Adrenal gland (tissue), 9 donors: ENCODE measurements at regions not wholly inside any gene's neighbourhood (a gene's known extent, or its start where the extent isn't known, plus 50 kb on each side); places are given as distances from the start of the nearest gene placed in this dataset.
"Not testable (repeated sequence)": the region's sequence is repeated elsewhere in the genome, so short reads cannot be mapped to it uniquely, and the experiment has no call there.

ENCODE experiments used
- DNase-seq, 7 donors: peaks; one replicate each; pipeline ENCODE4 v3.0.0-alpha.2; 2019 to 2020
- H3K27ac ChIP-seq, 5 donors: fragments of 200-600 bp; sonication (generic) in 4 of 5; 1 replicate in 3 of 5; 2 replicates in 2 of 5; pipeline versions ENCODE4 v1.5.1 to v1.8.0; 2016 to 2020; ENCODE audit warnings: mild to moderate bottlenecking in 1 of 5
- H3K27me3 ChIP-seq: fragments of 200-600 bp; 2 replicates; pipeline ENCODE4 v1.8.0; 2021
- H3K36me3 ChIP-seq, 2 donors: fragments of 200-600 bp; replicated peaks in 1 of 2; 1 replicate in 1 of 2; 2 replicates in 1 of 2; pipeline versions ENCODE4 v1.5.1 to v1.8.0; 2018 to 2022
- H3K4me1 ChIP-seq, 2 donors: fragments of 200-600 bp; replicated peaks in 1 of 2; 1 replicate in 1 of 2; 2 replicates in 1 of 2; pipeline versions ENCODE4 v1.5.1 to v1.8.0; 2018 to 2021
- H3K4me3 ChIP-seq, 4 donors: fragments of 200-600 bp; sonication (generic) in 3 of 4; one replicate each; pipeline ENCODE4 v1.5.1; 2016 to 2018
- H3K9me3 ChIP-seq, 3 donors: fragments of 200-600 bp; sonication (generic) in 1 of 3; replicated peaks in 1 of 3; 1 replicate in 2 of 3; 2 replicates in 1 of 3; pipeline versions ENCODE4 v1.5.1 to v1.8.0; 2016 to 2021
- POLR2A ChIP-seq, 2 donors: fragments of 450-650 bp; IDR thresholded peaks; one replicate each; pipeline ENCODE4 v1.6.1; 2017; ENCODE audit warnings: antibody characterized with exemption in 2 of 2, mild to moderate bottlenecking in 2 of 2, moderate library complexity in 1 of 2
- WGBS, 4 donors: extraction: QIAGEN DNeasy Blood & Tissue Kit in 2 of 4; methylation state at CpG; one replicate each; pipeline versions ENCODE4 v1.1.5 to v1.1.7; 2013 to 2017; 5-methylcytosine and 5-hydroxymethylcytosine counted together
- intact Hi-C, 2 donors: fragments of 100-400 bp; cut with DNase I; formaldehyde crosslinking; loops; one replicate each; pipeline versions ENCODE4 v1.14.1 to v1.15.0; 2022 to 2023
- TF ChIP-seq, protein P1 (sequence below), 6 experiments: fragments of 450-650 bp in 4 of 6; fragments of 200-600 bp in 2 of 6; sonication (generic) in 1 of 6; IDR thresholded peaks; 1 replicate in 5 of 6; 2 replicates in 1 of 6; pipeline versions ENCODE4 v1.5.1 to v1.8.0; 2016 to 2021; ENCODE audit warnings: antibody characterized with exemption in 6 of 6, mild to moderate bottlenecking in 2 of 6, moderate library complexity in 1 of 6
- donor health status: healthy with polysubstance abuse.
- donor health status: Bipolar disorder and iron deficiency.
- donor health status: DM: yes; HTN: yes; CAD: no.
- donor health status: DM: no; HTN: no; CAD: no.
- donor health status: DM: no; HTN: no; CAD: no.

- H3K4me3 ChIP-seq: no peak overlapping the region
- H3K27ac ChIP-seq: no peak overlapping the region
- no peaks in the 10 kb centered on the region for H3K27me3 ChIP-seq
- TF ChIP-seq POLR2A (IDR thresholded peaks at IDR 0.05): no peak
- TF ChIP-seq, protein P1, sequence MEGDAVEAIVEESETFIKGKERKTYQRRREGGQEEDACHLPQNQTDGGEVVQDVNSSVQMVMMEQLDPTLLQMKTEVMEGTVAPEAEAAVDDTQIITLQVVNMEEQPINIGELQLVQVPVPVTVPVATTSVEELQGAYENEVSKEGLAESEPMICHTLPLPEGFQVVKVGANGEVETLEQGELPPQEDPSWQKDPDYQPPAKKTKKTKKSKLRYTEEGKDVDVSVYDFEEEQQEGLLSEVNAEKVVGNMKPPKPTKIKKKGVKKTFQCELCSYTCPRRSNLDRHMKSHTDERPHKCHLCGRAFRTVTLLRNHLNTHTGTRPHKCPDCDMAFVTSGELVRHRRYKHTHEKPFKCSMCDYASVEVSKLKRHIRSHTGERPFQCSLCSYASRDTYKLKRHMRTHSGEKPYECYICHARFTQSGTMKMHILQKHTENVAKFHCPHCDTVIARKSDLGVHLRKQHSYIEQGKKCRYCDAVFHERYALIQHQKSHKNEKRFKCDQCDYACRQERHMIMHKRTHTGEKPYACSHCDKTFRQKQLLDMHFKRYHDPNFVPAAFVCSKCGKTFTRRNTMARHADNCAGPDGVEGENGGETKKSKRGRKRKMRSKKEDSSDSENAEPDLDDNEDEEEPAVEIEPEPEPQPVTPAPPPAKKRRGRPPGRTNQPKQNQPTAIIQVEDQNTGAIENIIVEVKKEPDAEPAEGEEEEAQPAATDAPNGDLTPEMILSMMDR (IDR thresholded peaks at IDR 0.05): no peak
- intact Hi-C loops: no loop called here
- H3K4me1 ChIP-seq: peaks cover 0 to 15% of the 10 kb centered on the region in 2 donors
- WGBS, 4 donors: 77 to 95% (median 84%) methylated on average over 6 to 8 of the region's 8 CpGs
- no peak for DNase-seq
- H3K36me3 ChIP-seq: no peaks in the 10 kb centered on the region
- H3K9me3 ChIP-seq: no peaks in the 10 kb centered on the region
These were observed 111.1 kb upstream of the S1PR3 start for GRCh38 chr9:88880199-88880598.

DNA sequence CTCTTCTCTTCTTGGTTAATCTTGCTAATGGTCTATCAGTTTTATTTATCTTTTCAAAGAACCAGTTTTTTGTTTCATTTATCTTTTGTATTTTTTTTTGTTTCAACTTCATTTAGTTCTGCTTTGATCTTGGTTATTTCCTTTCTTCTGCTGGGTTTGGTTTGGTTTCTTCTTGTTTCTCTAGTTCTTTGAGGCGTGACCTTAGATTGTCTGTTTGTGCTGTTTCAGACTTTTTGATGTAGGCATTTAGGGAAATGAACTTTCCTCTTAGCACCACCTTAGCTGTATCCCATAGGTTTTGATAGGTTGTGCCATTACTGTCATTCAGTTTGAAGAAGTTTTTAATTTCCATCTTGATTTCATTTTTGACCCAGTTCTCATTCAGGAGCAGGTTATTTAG, 107.0 kb upstream of the S1PR3 start:
- H3K9me3 ChIP-seq, H3K4me3 ChIP-seq, H3K36me3 ChIP-seq, H3K27me3 ChIP-seq, H3K27ac ChIP-seq, H3K4me1 ChIP-seq, DNase-seq, intact Hi-C loops: not testable (repeated sequence)
- WGBS, 4 donors: 79 to 89% (median 83%) methylated on average over 1 of the region's 1 CpG

- H3K9me3 ChIP-seq, H3K27me3 ChIP-seq, H3K4me3 ChIP-seq, DNase-seq, H3K36me3 ChIP-seq, H3K27ac ChIP-seq, H3K4me1 ChIP-seq, intact Hi-C loops: not testable (repeated sequence)
- 0 to 96% (median 90%) methylated on average over 1 to 2 of the region's 2 CpGs; no CpG with 5 or more reads in 1 of the 4 donors for WGBS, 4 donors
These were observed 104.5 kb upstream of the S1PR3 start for GRCh38 chr9:88886762-88887161.

GRCh38 chr9:88889386-88889785, 101.9 kb upstream of the S1PR3 start:
- DNase-seq: no peak
- no peak for TF ChIP-seq POLR2A (IDR thresholded peaks at IDR 0.05)
- TF ChIP-seq, protein P1 (IDR thresholded peaks at IDR 0.05): no peak
- Histone ChIP-seq H3K36me3 (no peaks in the 10 kb centered on the region), H3K9me3 (no peaks in the 10 kb centered on the region), H3K4me1 (no peaks in the 10 kb centered on the region), H3K27me3 (no peaks in the 10 kb centered on the region), H3K4me3 (no peak overlapping the region), H3K27ac (no peak overlapping the region)
- intact Hi-C loops: no loop called here
- 72 to 97% (median 87%) methylated on average over 4 of the region's 4 CpGs for WGBS, 4 donors

- Histone ChIP-seq H3K4me3 (no peak overlapping the region), H3K27ac (no peak overlapping the region), H3K4me1 (no peaks in the 10 kb centered on the region), H3K36me3 (no peaks in the 10 kb centered on the region), H3K27me3 (no peaks in the 10 kb centered on the region), H3K9me3 (no peaks in the 10 kb centered on the region)
- 85 to 93% (median 88%) methylated on average over 4 of the region's 4 CpGs for WGBS, 4 donors
- TF ChIP-seq POLR2A (IDR thresholded peaks at IDR 0.05): no peak
- TF ChIP-seq, protein P1 (IDR thresholded peaks at IDR 0.05): no peak
- DNase-seq: no peak
- intact Hi-C loops: no loop called here
These were observed 100.7 kb upstream of the S1PR3 start for GRCh38 chr9:88890546-88890945.
